ENCODE measurements at regions not wholly inside any gene's neighbourhood (a gene's known extent, or its start where the extent isn't known, plus 50 kb on each side); places are given as distances from the start of the nearest gene placed in this dataset.

GRCh38 chr11:88402784-88403183 is 65.2 kb upstream of the CTSC start:
- no peak for DNase-seq
- no peaks in the 10 kb centered on the region for H3K27me3 ChIP-seq
- no peak overlapping the region for H3K27ac ChIP-seq
- H3K9me3 ChIP-seq: no peaks in the 10 kb centered on the region
- H3K4me1 ChIP-seq: peaks cover 0 to 4% of the 10 kb centered on the region in 2 donors
- no peak overlapping the region for H3K4me3 ChIP-seq
- in situ Hi-C loops (cut with MboI; ENCODE audit: low sequenced_read_pairs in 4 of 4) (no loop called here), intact Hi-C loops (cut with DNase I; ENCODE audit: low total_unique reads) (no loop called here)
- ATAC-seq: no peak
- no peaks in the 10 kb centered on the region for H3K36me3 ChIP-seq
- TF ChIP-seq POLR2A (IDR thresholded peaks at IDR 0.05): no peak
- no peak for TF ChIP-seq CTCF (IDR thresholded peaks at IDR 0.05 in 4 of 5, conservative IDR thresholded peaks at IDR 0.05 in 1 of 5)

DNA sequence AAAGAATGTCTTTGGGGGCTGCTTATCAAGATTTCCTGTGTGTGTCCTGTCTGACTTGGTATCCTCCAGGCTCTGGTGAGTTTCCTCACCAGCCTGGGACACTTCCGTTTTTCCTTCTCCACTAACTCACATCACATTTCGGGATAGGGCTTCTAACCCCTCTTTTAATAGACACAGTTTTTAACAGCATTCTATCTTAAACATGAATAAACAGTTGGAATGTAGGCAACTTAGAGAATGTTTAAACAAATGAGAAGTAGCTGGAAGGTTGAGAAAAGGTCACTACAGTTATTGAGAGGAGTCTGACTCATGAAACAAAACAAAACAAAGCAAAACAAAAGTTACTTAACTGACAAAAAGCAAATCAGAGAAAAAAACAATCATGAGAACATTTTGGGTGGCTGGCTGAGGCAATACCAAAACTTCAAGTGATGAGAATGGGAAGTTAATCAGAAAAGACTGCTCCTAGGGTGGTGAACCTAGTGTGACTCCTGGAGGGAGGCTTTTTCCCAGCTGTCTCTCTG is 64.7 kb upstream of the CTSC start:
- no peaks in the 10 kb centered on the region for H3K27me3 ChIP-seq
- peaks cover 0 to 4% of the 10 kb centered on the region in 2 donors for H3K4me1 ChIP-seq
- ATAC-seq (no peak), DNase-seq (no peak)
- peak overlapping the region in 2 of 4 donors; percentile 10 to 33 for H3K27ac ChIP-seq
- TF ChIP-seq CTCF (IDR thresholded peaks at IDR 0.05 in 4 of 5, conservative IDR thresholded peaks at IDR 0.05 in 1 of 5): no peak
- no peak for TF ChIP-seq POLR2A (IDR thresholded peaks at IDR 0.05)
- no peaks in the 10 kb centered on the region for H3K9me3 ChIP-seq
- no peak overlapping the region for H3K4me3 ChIP-seq
- intact Hi-C loops (cut with DNase I; ENCODE audit: low total_unique reads) (no loop called here), in situ Hi-C loops (cut with MboI; ENCODE audit: low sequenced_read_pairs in 4 of 4) (no loop called here)
- no peaks in the 10 kb centered on the region for H3K36me3 ChIP-seq

- no peak for ATAC-seq
- DNase-seq: no peak
- Histone ChIP-seq H3K4me3 (no peak overlapping the region), H3K9me3 (no peaks in the 10 kb centered on the region), H3K36me3 (no peaks in the 10 kb centered on the region), H3K27me3 (no peaks in the 10 kb centered on the region), H3K27ac (no peak overlapping the region), H3K4me1 (no peaks in the 10 kb centered on the region)
- in situ Hi-C loops (cut with MboI; ENCODE audit: low sequenced_read_pairs in 4 of 4) (no loop called here), intact Hi-C loops (cut with DNase I; ENCODE audit: low total_unique reads) (no loop called here)
- no peak for TF ChIP-seq CTCF (IDR thresholded peaks at IDR 0.05 in 4 of 5, conservative IDR thresholded peaks at IDR 0.05 in 1 of 5)
- TF ChIP-seq POLR2A (IDR thresholded peaks at IDR 0.05): no peak
Measured at GRCh38 chr11:88398791-88399570, 61.4 kb upstream of the CTSC start.

GRCh38 chr11:88398372-88398771 is 60.8 kb upstream of the CTSC start:
- in situ Hi-C loops (cut with MboI; ENCODE audit: low sequenced_read_pairs in 4 of 4): no loop called here
- H3K4me1 ChIP-seq: no peaks in the 10 kb centered on the region
- no peaks in the 10 kb centered on the region for H3K9me3 ChIP-seq
- DNase-seq: no peak
- intact Hi-C loops (cut with DNase I; ENCODE audit: low total_unique reads): no loop called here
- no peaks in the 10 kb centered on the region for H3K36me3 ChIP-seq
- H3K4me3 ChIP-seq: no peak overlapping the region
- no peak overlapping the region for H3K27ac ChIP-seq
- H3K27me3 ChIP-seq: no peaks in the 10 kb centered on the region
- TF ChIP-seq POLR2A (IDR thresholded peaks at IDR 0.05) (no peak), CTCF (IDR thresholded peaks at IDR 0.05 in 4 of 5, conservative IDR thresholded peaks at IDR 0.05 in 1 of 5) (no peak)
- ATAC-seq: no peak

All from gastrocnemius medialis (tissue), 4 donors.